ENCODE measurements at regions not wholly inside any gene's neighbourhood (a gene's known extent, or its start where the extent isn't known, plus 50 kb on each side); places are given as distances from the start of the nearest gene placed in this dataset.

DNA sequence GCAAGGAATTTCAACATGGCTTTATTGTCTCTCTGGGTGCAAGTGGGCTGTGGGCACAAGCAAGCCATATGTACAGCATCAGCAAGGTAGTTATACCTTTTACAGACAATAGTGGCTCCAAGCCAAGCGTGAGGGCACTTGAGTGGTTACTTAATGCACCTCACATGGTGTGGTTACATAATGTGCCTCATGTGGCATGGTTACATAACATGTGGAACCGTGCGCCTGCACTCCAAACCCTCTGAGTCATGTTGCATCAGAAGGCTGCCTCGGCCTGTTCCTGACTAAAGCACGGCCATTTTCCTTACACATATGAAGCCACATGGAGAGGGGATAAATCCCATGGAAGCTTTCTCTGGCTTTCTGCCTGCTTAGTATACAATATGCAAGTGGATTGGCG, 150.9 kb downstream of the OSTF1 start (continued):
- 0 out of 4 replicates have a peak, but pooled peaks of 1 of the 2 experiments have one; percentile 31 for TF ChIP-seq NR2F1 (CRISPR knock-in tag; IDR thresholded peaks at IDR 0.05)
- TF ChIP-seq KLF6 (CRISPR knock-in tag; IDR thresholded peaks at IDR 0.05), result peak; percentile 50; the same call in 1 of the 2 replicates
- TF ChIP-seq ASH2L (IDR thresholded peaks at IDR 0.05; ENCODE audit: insufficient read length, low read depth, low read length), result no peak
- no peak for TF ChIP-seq PLRG1 (conservative IDR thresholded peaks at IDR 0.05)
- TF ChIP-seq POLR2A (IDR thresholded peaks at IDR 0.05; ENCODE audit: insufficient read depth in 1 of 2, low read depth in 2 of 2, low read length in 2 of 2), result no peak
- 0 out of 2 replicates have a peak, but pooled peaks have one; percentile 58 for TF ChIP-seq TRIM24 (CRISPR knock-in tag; IDR thresholded peaks at IDR 0.05)
- no peak for TF ChIP-seq PRMT3 (CRISPR knock-in tag; IDR thresholded peaks at IDR 0.05; ENCODE audit: borderline replicate concordance, low read depth)
- TF ChIP-seq TCF7L2 (IDR thresholded peaks at IDR 0.05; ENCODE audit: low read depth, low read length), result no peak
- TF ChIP-seq ETV5 (CRISPR knock-in tag; IDR thresholded peaks at IDR 0.05; ENCODE audit: borderline replicate concordance), result no peak; the same call in 1 of the 2 replicates
- TF ChIP-seq, protein P1, sequence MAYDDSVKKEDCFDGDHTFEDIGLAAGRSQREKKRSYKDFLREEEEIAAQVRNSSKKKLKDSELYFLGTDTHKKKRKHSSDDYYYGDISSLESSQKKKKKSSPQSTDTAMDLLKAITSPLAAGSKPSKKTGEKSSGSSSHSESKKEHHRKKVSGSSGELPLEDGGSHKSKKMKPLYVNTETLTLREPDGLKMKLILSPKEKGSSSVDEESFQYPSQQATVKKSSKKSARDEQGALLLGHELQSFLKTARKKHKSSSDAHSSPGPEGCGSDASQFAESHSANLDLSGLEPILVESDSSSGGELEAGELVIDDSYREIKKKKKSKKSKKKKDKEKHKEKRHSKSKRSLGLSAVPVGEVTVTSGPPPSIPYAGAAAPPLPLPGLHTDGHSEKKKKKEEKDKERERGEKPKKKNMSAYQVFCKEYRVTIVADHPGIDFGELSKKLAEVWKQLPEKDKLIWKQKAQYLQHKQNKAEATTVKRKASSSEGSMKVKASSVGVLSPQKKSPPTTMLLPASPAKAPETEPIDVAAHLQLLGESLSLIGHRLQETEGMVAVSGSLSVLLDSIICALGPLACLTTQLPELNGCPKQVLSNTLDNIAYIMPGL (CRISPR knock-in tag; IDR thresholded peaks at IDR 0.05; ENCODE audit: borderline replicate concordance in 1 of 2, low read depth in 1 of 2), result no peak
- TF ChIP-seq FOSL2 (CRISPR knock-in tag; IDR thresholded peaks at IDR 0.05), result peak; percentile 88
- no peak for TF ChIP-seq ZNF274 (CRISPR knock-in tag; IDR thresholded peaks at IDR 0.05)
- 0 out of 2 replicates have a peak, but pooled peaks have one; percentile 13 for TF ChIP-seq MIER2 (CRISPR knock-in tag; IDR thresholded peaks at IDR 0.05)
- TF ChIP-seq KDM6A (CRISPR knock-in tag; IDR thresholded peaks at IDR 0.05; ENCODE audit: low read depth), result no peak
- TF ChIP-seq ZNF331 (CRISPR knock-in tag; IDR thresholded peaks at IDR 0.05), result peak; percentile 60; the same call in 1 of the 2 replicates
- TF ChIP-seq, protein P2, sequence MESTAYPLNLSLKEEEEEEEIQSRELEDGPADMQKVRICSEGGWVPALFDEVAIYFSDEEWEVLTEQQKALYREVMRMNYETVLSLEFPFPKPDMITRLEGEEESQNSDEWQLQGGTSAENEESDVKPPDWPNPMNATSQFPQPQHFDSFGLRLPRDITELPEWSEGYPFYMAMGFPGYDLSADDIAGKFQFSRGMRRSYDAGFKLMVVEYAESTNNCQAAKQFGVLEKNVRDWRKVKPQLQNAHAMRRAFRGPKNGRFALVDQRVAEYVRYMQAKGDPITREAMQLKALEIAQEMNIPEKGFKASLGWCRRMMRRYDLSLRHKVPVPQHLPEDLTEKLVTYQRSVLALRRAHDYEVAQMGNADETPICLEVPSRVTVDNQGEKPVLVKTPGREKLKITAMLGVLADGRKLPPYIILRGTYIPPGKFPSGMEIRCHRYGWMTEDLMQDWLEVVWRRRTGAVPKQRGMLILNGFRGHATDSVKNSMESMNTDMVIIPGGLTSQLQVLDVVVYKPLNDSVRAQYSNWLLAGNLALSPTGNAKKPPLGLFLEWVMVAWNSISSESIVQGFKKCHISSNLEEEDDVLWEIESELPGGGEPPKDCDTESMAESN (CRISPR knock-in tag; conservative IDR thresholded peaks at IDR 0.05), result no peak
- 0 out of 2 replicates have a peak, but pooled peaks have one; percentile 62 for TF ChIP-seq BORCS8-MEF2B (CRISPR knock-in tag; IDR thresholded peaks at IDR 0.05)
- no peak for TF ChIP-seq GABPA (IDR thresholded peaks at IDR 0.05; ENCODE audit: low read depth, low read length)
- peak; percentile 23; the same call in 1 of the 2 replicates for TF ChIP-seq GABPA (CRISPR knock-in tag; IDR thresholded peaks at IDR 0.05; ENCODE audit: low read depth)
- no peak for TF ChIP-seq SRY (CRISPR knock-in tag; IDR thresholded peaks at IDR 0.05)
- no peak for TF ChIP-seq U2AF1 (optimal IDR thresholded peaks at IDR 0.05; ENCODE audit: low read depth, low read length)
- 0 out of 2 replicates have a peak, but pooled peaks have one; percentile 39 for TF ChIP-seq ELF1 (CRISPR knock-in tag; IDR thresholded peaks at IDR 0.05)
- no peak for TF ChIP-seq TAF15 (IDR thresholded peaks at IDR 0.05; ENCODE audit: low read depth, low read length, poor library complexity, severe bottlenecking)
- TF ChIP-seq, protein P3, sequence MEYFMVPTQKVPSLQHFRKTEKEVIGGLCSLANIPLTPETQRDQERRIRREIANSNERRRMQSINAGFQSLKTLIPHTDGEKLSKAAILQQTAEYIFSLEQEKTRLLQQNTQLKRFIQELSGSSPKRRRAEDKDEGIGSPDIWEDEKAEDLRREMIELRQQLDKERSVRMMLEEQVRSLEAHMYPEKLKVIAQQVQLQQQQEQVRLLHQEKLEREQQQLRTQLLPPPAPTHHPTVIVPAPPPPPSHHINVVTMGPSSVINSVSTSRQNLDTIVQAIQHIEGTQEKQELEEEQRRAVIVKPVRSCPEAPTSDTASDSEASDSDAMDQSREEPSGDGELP (IDR thresholded peaks at IDR 0.05; ENCODE audit: borderline replicate concordance, low read depth), result peak; percentile 31; the same call in 1 of the 2 replicates
- TF ChIP-seq, protein P4, sequence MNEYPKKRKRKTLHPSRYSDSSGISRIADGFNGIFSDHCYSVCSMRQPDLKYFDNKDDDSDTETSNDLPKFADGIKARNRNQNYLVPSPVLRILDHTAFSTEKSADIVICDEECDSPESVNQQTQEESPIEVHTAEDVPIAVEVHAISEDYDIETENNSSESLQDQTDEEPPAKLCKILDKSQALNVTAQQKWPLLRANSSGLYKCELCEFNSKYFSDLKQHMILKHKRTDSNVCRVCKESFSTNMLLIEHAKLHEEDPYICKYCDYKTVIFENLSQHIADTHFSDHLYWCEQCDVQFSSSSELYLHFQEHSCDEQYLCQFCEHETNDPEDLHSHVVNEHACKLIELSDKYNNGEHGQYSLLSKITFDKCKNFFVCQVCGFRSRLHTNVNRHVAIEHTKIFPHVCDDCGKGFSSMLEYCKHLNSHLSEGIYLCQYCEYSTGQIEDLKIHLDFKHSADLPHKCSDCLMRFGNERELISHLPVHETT (CRISPR knock-in tag; conservative IDR thresholded peaks at IDR 0.05), result no peak
- TF ChIP-seq BCL6 (CRISPR knock-in tag; IDR thresholded peaks at IDR 0.05), result 0 out of 2 replicates have a peak, but pooled peaks have one; percentile 20
- 0 out of 2 replicates have a peak, but pooled peaks have one; percentile 50 for TF ChIP-seq MIER3 (CRISPR knock-in tag; IDR thresholded peaks at IDR 0.05; ENCODE audit: borderline replicate concordance)
- peak; percentile 39; the same call in 1 of the 2 replicates for TF ChIP-seq HNF4A (CRISPR knock-in tag; IDR thresholded peaks at IDR 0.05)
